Fibroblast of skin of left biceps (primary cell): ENCODE measurements at regions not wholly inside any gene's neighbourhood (a gene's known extent, or its start where the extent isn't known, plus 50 kb on each side); places are given as distances from the start of the nearest gene placed in this dataset.

Source experiments
- DNase-seq, 2 experiments: peaks; one replicate each; pipeline ENCODE4 v3.0.0-alpha.2; 2013; ENCODE audit warnings: low read depth in 2 of 2

DNA sequence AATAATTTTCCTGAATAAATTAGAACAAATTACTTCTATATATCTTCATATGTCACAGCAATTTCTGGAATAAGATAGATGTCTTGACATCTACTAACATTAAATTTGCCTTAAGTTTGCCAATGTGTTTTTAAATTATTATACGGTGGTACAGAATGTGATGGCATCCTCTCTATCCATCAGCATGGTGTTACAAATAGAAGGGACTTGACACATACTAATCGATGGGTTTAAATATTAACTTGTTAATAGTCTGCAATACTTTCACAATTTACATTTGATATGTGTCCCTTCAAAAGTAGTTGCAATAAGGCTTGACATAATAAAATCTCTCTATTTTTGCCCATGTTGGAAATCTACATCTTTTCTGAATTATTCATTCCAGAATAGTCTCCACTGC is 65.1 kb upstream of the PRR20A start:
- DNase-seq, result no peak

DNA sequence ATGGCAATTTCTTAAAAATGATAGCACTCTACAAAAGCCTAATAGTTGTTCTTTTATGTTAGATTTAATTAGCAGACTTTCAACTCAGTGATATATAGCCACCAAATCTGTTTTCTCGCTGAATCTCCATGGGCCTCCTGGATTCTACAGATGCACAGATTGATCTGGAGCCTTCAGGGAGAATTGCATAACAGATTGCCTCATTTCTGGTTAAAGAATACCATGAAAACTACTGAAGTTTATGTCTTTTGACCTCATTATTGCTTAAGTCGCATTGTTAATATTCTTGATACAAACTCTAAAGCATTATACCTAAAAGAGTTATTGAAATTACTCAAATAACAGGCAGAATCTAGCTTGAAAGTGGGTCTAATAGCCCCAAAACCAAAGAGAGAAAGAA is 53.7 kb upstream of the PRR20A start:
- no peak for DNase-seq
